Transverse colon (tissue), 4 donors: ENCODE measurements at regions not wholly inside any gene's neighbourhood (a gene's known extent, or its start where the extent isn't known, plus 50 kb on each side); places are given as distances from the start of the nearest gene placed in this dataset.

ENCODE experiments used
- DNase-seq: peaks from one replicate; pipeline ENCODE4 v3.0.0-alpha.2; 2019
- H3K27ac ChIP-seq, 4 donors: fragments of 200-600 bp; sonication (generic); 2 replicates each; pipeline ENCODE4 v1.5.1; 2016 to 2018; ENCODE audit warnings: inconsistent platforms in 4 of 4
- H3K27me3 ChIP-seq: fragments of 200-600 bp; sonication (generic); 2 replicates; pipeline ENCODE4 v1.5.1; 2017; ENCODE audit warnings: inconsistent platforms
- H3K36me3 ChIP-seq, 4 donors: fragments of 200-600 bp; sonication (generic); 2 replicates each; pipeline ENCODE4 v1.5.1; 2017 to 2019; ENCODE audit warnings: inconsistent platforms in 4 of 4
- H3K4me1 ChIP-seq, 4 donors: fragments of 200-600 bp; sonication (generic); 2 replicates each; pipeline ENCODE4 v1.5.1; 2017 to 2020; ENCODE audit warnings: inconsistent platforms in 4 of 4
- H3K4me3 ChIP-seq, 4 donors: fragments of 200-600 bp; sonication (generic); 1 replicate in 1 of 4; 2 replicates in 3 of 4; pipeline versions ENCODE4 v1.5.1 to v1.6.1; 2017 to 2019; ENCODE audit warnings: inconsistent platforms in 4 of 4
- H3K9me3 ChIP-seq, 2 donors: fragments of 200-600 bp; sonication (generic); 2 replicates each; pipeline ENCODE4 v1.5.1; 2017 to 2019; ENCODE audit warnings: inconsistent platforms in 2 of 2
- EP300 ChIP-seq: sonication (generic); formaldehyde crosslinking; IDR thresholded peaks from one replicate; pipeline ENCODE4 v1.6.1; 2017; ENCODE audit warnings: antibody characterized with exemption, low read depth
- POLR2A ChIP-seq: fragments of 450-650 bp; IDR thresholded peaks from one replicate; pipeline ENCODE4 v1.6.1; 2016; ENCODE audit warnings: antibody characterized with exemption, mild to moderate bottlenecking, moderate library complexity
- POLR2AphosphoS5 ChIP-seq, 3 donors: sonication (generic); formaldehyde crosslinking; IDR thresholded peaks; one replicate each; pipeline ENCODE4 v1.6.1; 2016; ENCODE audit warnings: antibody characterized with exemption in 3 of 3
- WGBS, 2 donors: methylation state at CpG; one replicate each; pipeline ENCODE4 v1.1.5; 2018; ENCODE audit warnings: low coverage in 1 of 2; 5-methylcytosine and 5-hydroxymethylcytosine counted together
- in situ Hi-C, 4 donors: fragments of 200-750 bp; cut with MboI; loops; one replicate each; pipeline versions ENCODE4 v1.15.0 to v1.15.1; 2017; ENCODE audit warnings: low sequenced_read_pairs in 3 of 4, low pct_ligation_motif_present in 1 of 4, low pct_unique_long_range_greater_than_20kb in 1 of 4
- intact Hi-C: fragments of 100-400 bp; cut with DNase I; formaldehyde crosslinking; loops from one replicate; pipeline ENCODE4 v1.15.1; 2023; ENCODE audit warnings: low total_unique reads
- TF ChIP-seq, protein P1 (sequence below), 5 experiments: fragments of 200-600 bp in 3 of 5; fragments of 450-650 bp in 2 of 5; sonication (generic) in 3 of 5; IDR thresholded peaks; 1 replicate in 2 of 5; 2 replicates in 3 of 5; pipeline ENCODE4 v1.5.1; 2016 to 2017; ENCODE audit warnings: antibody characterized with exemption in 5 of 5, inconsistent platforms in 3 of 5, mild to moderate bottlenecking in 2 of 5, moderate library complexity in 1 of 5

DNA sequence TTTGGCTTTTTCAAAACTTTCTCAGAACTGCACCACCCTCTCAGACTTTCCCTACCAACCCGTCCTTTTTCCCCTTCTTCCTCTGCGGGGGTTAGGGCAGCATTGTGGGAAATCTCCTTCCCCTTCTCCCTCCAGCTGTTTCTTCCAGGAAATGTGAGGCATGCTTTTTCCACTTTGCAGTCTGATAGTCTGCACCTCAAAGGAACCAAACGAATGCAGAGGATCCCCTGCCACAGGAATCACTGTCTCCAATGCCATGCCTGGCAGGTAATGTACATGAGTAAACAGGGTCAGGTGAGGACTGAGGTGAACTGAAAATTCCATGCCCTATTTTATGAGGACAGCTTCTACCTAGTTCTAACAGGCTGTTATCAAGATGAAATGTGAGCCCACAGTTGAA lies 218.4 kb downstream of the BCAS1 start:
- no peak for DNase-seq
- in situ Hi-C loops (no loop called here), intact Hi-C loops (no loop called here)
- Histone ChIP-seq H3K27ac (no peak overlapping the region), H3K9me3 (no peaks in the 10 kb centered on the region), H3K4me1 (peaks cover 0 to 20% (median 2%) of the 10 kb centered on the region in 4 donors), H3K4me3 (no peak overlapping the region), H3K27me3 (no peaks in the 10 kb centered on the region), H3K36me3 (no peaks in the 10 kb centered on the region)
- WGBS, 2 donors: 29 to 46% methylated on average over 2 to 3 of the region's 3 CpGs
- TF ChIP-seq POLR2AphosphoS5 (IDR thresholded peaks at IDR 0.05) (no peak), EP300 (no peak), POLR2A (no peak)
- TF ChIP-seq, protein P1, sequence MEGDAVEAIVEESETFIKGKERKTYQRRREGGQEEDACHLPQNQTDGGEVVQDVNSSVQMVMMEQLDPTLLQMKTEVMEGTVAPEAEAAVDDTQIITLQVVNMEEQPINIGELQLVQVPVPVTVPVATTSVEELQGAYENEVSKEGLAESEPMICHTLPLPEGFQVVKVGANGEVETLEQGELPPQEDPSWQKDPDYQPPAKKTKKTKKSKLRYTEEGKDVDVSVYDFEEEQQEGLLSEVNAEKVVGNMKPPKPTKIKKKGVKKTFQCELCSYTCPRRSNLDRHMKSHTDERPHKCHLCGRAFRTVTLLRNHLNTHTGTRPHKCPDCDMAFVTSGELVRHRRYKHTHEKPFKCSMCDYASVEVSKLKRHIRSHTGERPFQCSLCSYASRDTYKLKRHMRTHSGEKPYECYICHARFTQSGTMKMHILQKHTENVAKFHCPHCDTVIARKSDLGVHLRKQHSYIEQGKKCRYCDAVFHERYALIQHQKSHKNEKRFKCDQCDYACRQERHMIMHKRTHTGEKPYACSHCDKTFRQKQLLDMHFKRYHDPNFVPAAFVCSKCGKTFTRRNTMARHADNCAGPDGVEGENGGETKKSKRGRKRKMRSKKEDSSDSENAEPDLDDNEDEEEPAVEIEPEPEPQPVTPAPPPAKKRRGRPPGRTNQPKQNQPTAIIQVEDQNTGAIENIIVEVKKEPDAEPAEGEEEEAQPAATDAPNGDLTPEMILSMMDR (IDR thresholded peaks at IDR 0.05): no peak

- DNase-seq: no peak
- Histone ChIP-seq H3K36me3 (no peaks in the 10 kb centered on the region), H3K4me1 (peaks cover 0 to 18% (median 2%) of the 10 kb centered on the region in 4 donors), H3K27me3 (no peaks in the 10 kb centered on the region), H3K27ac (no peak overlapping the region), H3K9me3 (no peaks in the 10 kb centered on the region), H3K4me3 (no peak overlapping the region)
- TF ChIP-seq POLR2A: no peak
- TF ChIP-seq POLR2AphosphoS5 (IDR thresholded peaks at IDR 0.05): no peak
- TF ChIP-seq, protein P1 (IDR thresholded peaks at IDR 0.05): no peak
- TF ChIP-seq EP300: no peak
- in situ Hi-C loops (no loop called here), intact Hi-C loops (no loop called here)
- 71% methylated on average over 3 of the region's 3 CpGs; no CpG with 5 or more reads in 1 of the 2 donors for WGBS, 2 donors
Measured at GRCh38 chr20:53850319-53850718, 220.1 kb downstream of the BCAS1 start.

DNA sequence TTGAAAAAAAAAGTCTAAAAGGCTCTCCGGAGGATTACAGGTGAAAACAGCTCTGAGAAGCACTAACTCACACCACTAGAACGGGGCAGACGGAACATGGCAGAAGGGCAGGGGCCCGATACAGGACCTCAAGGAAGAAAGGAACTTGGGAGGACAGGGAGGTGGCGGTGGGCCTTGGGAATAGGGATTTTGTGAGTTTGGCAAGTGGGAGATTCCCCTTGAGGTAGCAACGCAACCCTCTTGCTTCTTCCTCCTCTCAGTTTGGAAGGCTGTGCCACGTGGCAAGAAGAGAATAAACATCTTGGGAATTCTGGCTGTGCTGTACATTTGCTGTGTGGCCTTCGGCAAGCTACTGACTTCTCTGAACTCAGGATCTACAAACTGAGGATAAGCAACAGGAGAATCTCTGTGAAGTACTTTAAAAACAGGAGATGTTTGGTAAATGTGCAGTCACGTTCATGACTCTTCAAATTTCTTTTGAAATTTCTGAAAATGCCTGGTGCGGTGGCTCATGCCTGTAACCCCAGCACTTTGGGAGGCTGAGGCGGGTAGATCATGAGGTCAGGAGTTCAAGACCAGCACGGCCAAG lies 220.8 kb downstream of the BCAS1 start:
- Histone ChIP-seq H3K27ac (no peak overlapping the region), H3K4me1 (peaks cover 0 to 20% (median 4%) of the 10 kb centered on the region in 4 donors), H3K4me3 (no peak overlapping the region), H3K9me3 (no peaks in the 10 kb centered on the region), H3K36me3 (no peaks in the 10 kb centered on the region), H3K27me3 (no peaks in the 10 kb centered on the region)
- 92 to 93% methylated on average over 7 to 12 of the region's 12 CpGs for WGBS, 2 donors
- intact Hi-C loops: no loop called here
- TF ChIP-seq, protein P1 (IDR thresholded peaks at IDR 0.05): no peak
- TF ChIP-seq EP300 (no peak), POLR2A (no peak), POLR2AphosphoS5 (IDR thresholded peaks at IDR 0.05) (no peak)
- DNase-seq: no peak
- in situ Hi-C loops: loop anchor here in 1 of 4 donors (25.0 kb wide), 1 partner anchor 262 kb away; the partner anchor contains the start of gene ZNF217

GRCh38 chr20:53848304-53848703 lies 222.1 kb downstream of the BCAS1 start:
- H3K27ac ChIP-seq: no peak overlapping the region
- 89 to 91% methylated on average over 4 of the region's 4 CpGs for WGBS, 2 donors

More at GRCh38 chr20:53848304-53848703, 222.1 kb downstream of the BCAS1 start:
- no peak for DNase-seq
- TF ChIP-seq, protein P1 (IDR thresholded peaks at IDR 0.05): no peak
- no peak for TF ChIP-seq POLR2AphosphoS5 (IDR thresholded peaks at IDR 0.05)
- Histone ChIP-seq H3K9me3 (no peaks in the 10 kb centered on the region), H3K27me3 (no peaks in the 10 kb centered on the region), H3K4me3 (no peak overlapping the region), H3K36me3 (no peaks in the 10 kb centered on the region), H3K4me1 (peaks cover 0 to 20% (median 4%) of the 10 kb centered on the region in 4 donors)
- in situ Hi-C loops: loop anchor here in 1 of 4 donors (25.0 kb wide), 1 partner anchor 261 kb away; the partner anchor contains the start of gene ZNF217
- intact Hi-C loops: no loop called here
